Choroid plexus epithelial cell (primary cell): ENCODE measurements at regions not wholly inside any gene's neighbourhood (a gene's known extent, or its start where the extent isn't known, plus 50 kb on each side); places are given as distances from the start of the nearest gene placed in this dataset.

Experiments used
- DNase-seq: peaks from one replicate; pipeline ENCODE4 v3.0.0-alpha.2; 2010; ENCODE audit warnings: low read depth
- H3K4me3 ChIP-seq: 2 replicates; pipeline ENCODE4 v1.5.1; 2011; ENCODE audit warnings: low read depth, mild to moderate bottlenecking, control low read depth, low read length, moderate library complexity
- CTCF ChIP-seq: conservative IDR thresholded peaks from 2 replicates; pipeline ENCODE4 v1.5.1; 2011; ENCODE audit warnings: low read depth, mild to moderate bottlenecking, control low read depth, inconsistent platforms, low read length, moderate library complexity

- peak; percentile 81 for DNase-seq
- peak; percentile 53 for TF ChIP-seq CTCF
- no peak overlapping the region for H3K4me3 ChIP-seq
These were observed 115.0 kb upstream of the VEPH1 start for GRCh38 chr3:157618075-157618760.

- no peak overlapping the region for H3K4me3 ChIP-seq
- DNase-seq: no peak
- no peak for TF ChIP-seq CTCF
These were observed 111.7 kb upstream of the VEPH1 start for GRCh38 chr3:157614896-157615295.

- H3K4me3 ChIP-seq: no peak overlapping the region
- DNase-seq: no peak
- no peak for TF ChIP-seq CTCF
These were observed 108.4 kb upstream of the VEPH1 start for GRCh38 chr3:157611536-157612076.

GRCh38 chr3:157610876-157611535 lies 107.8 kb upstream of the VEPH1 start:
- DNase-seq: no peak
- no peak overlapping the region for H3K4me3 ChIP-seq
- TF ChIP-seq CTCF: no peak

- H3K4me3 ChIP-seq: no peak overlapping the region
- DNase-seq: no peak
- TF ChIP-seq CTCF: no peak
These were observed 104.7 kb upstream of the VEPH1 start for GRCh38 chr3:157607826-157608405.

DNA sequence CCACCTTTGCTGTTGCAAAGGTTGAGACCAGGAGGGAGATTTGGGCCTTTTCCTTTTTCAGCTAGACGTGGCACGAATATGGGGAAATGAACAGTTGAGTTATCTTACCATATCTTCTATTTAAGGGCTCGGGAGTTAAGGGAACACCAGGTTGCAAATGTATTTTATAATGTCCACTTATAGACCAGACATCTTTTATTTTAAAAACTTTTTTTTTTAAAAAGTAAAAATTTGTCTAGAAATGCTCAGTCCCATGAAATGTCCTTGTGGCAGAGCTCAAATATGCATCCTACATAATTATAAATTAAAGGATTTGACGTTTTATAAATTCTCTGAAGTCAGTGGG lies 103.6 kb upstream of the VEPH1 start:
- no peak for TF ChIP-seq CTCF
- no peak for DNase-seq
- no peak overlapping the region for H3K4me3 ChIP-seq
